ENCODE measurements at regions not wholly inside any gene's neighbourhood (a gene's known extent, or its start where the extent isn't known, plus 50 kb on each side); places are given as distances from the start of the nearest gene placed in this dataset.
"Not testable (repeated sequence)": the region's sequence is repeated elsewhere in the genome, so short reads cannot be mapped to it uniquely, and the experiment has no call there.

- DNase-seq (ENCODE audit: low read depth in 1 of 2, low spot score in 1 of 2): no peak
Measured at GRCh38 chr13:21228738-21229137, 52.3 kb downstream of the MRPL57 start.

GRCh38 chr13:21229241-21230024 is 53.0 kb downstream of the MRPL57 start:
- DNase-seq (ENCODE audit: low read depth in 1 of 2, low spot score in 1 of 2): no peak

GRCh38 chr13:21230516-21230915 is 54.1 kb downstream of the MRPL57 start:
- DNase-seq (ENCODE audit: low read depth in 1 of 2, low spot score in 1 of 2): no peak

GRCh38 chr13:21231426-21231940 is 55.0 kb downstream of the MRPL57 start:
- no peak for DNase-seq (ENCODE audit: low read depth in 1 of 2, low spot score in 1 of 2)

- DNase-seq (ENCODE audit: low read depth in 1 of 2, low spot score in 1 of 2): no peak
Measured at GRCh38 chr13:21232196-21232595, 55.7 kb downstream of the MRPL57 start.

GRCh38 chr13:21232599-21232998 is 56.1 kb downstream of the MRPL57 start:
- no peak for DNase-seq (ENCODE audit: low read depth in 1 of 2, low spot score in 1 of 2)

- DNase-seq (ENCODE audit: low read depth in 1 of 2, low spot score in 1 of 2): no peak
Measured at GRCh38 chr13:21233086-21233485, 56.6 kb downstream of the MRPL57 start.

- no peak for DNase-seq (ENCODE audit: low read depth in 1 of 2, low spot score in 1 of 2)
Measured at GRCh38 chr13:21234526-21234925, 58.1 kb downstream of the MRPL57 start.

- no peak for DNase-seq (ENCODE audit: low read depth in 1 of 2, low spot score in 1 of 2)
Measured at GRCh38 chr13:21235174-21235573, 58.7 kb downstream of the MRPL57 start.

GRCh38 chr13:21237081-21237480 is 60.6 kb downstream of the MRPL57 start:
- no peak for DNase-seq (ENCODE audit: low read depth in 1 of 2, low spot score in 1 of 2)

GRCh38 chr13:21238267-21238666 is 61.8 kb downstream of the MRPL57 start:
- DNase-seq (ENCODE audit: low read depth in 1 of 2, low spot score in 1 of 2): no peak

- DNase-seq (ENCODE audit: low read depth in 1 of 2, low spot score in 1 of 2): no peak
Measured at GRCh38 chr13:21240586-21240985, 64.1 kb downstream of the MRPL57 start.

GRCh38 chr13:21242236-21242635 is 65.8 kb downstream of the MRPL57 start:
- DNase-seq (ENCODE audit: low read depth in 1 of 2, low spot score in 1 of 2): no peak

GRCh38 chr13:21243045-21243897 is 66.8 kb downstream of the MRPL57 start:
- DNase-seq (ENCODE audit: low read depth in 1 of 2, low spot score in 1 of 2): no peak

GRCh38 chr13:21243898-21244184 is 67.4 kb downstream of the MRPL57 start:
- DNase-seq (ENCODE audit: low read depth in 1 of 2, low spot score in 1 of 2): not testable (repeated sequence)

GRCh38 chr13:21246761-21247452 is 70.4 kb downstream of the MRPL57 start:
- no peak for DNase-seq (ENCODE audit: low read depth in 1 of 2, low spot score in 1 of 2)

- no peak for DNase-seq (ENCODE audit: low read depth in 1 of 2, low spot score in 1 of 2)
Measured at GRCh38 chr13:21256351-21256761, 79.9 kb downstream of the MRPL57 start.

GRCh38 chr13:21256891-21257290 is 80.4 kb downstream of the MRPL57 start:
- no peak for DNase-seq (ENCODE audit: low read depth in 1 of 2, low spot score in 1 of 2)

- DNase-seq (ENCODE audit: low read depth in 1 of 2, low spot score in 1 of 2): no peak
Measured at GRCh38 chr13:21259571-21260455, 83.4 kb downstream of the MRPL57 start.

- DNase-seq (ENCODE audit: low read depth in 1 of 2, low spot score in 1 of 2): not testable (repeated sequence)
Measured at GRCh38 chr13:21260561-21261290, 84.3 kb downstream of the MRPL57 start.
